PC-9 (cell line): ENCODE measurements at regions not wholly inside any gene's neighbourhood (a gene's known extent, or its start where the extent isn't known, plus 50 kb on each side); places are given as distances from the start of the nearest gene placed in this dataset.

ENCODE experiments used
- CTCF ChIP-seq: fragments of 200-600 bp; sonication (generic); conservative IDR thresholded peaks from 2 replicates; pipeline ENCODE4 v1.6.1; 2017; ENCODE audit warnings: mixed run types, antibody characterized with exemption, mild to moderate bottlenecking, moderate library complexity
- EZH2 ChIP-seq: fragments of 200-600 bp; sonication (generic); IDR thresholded peaks from 2 replicates; pipeline ENCODE4 v1.8.0; 2017; ENCODE audit warnings: antibody characterized with exemption, low read depth

- TF ChIP-seq CTCF (no peak), EZH2 (no peak)
Measured at GRCh38 chr17:33652731-33653398, 359.8 kb upstream of the ASIC2 start.
